ENCODE measurements at regions not wholly inside any gene's neighbourhood (a gene's known extent, or its start where the extent isn't known, plus 50 kb on each side); places are given as distances from the start of the nearest gene placed in this dataset.

GRCh38 chr6:92767101-92767500, 652.3 kb downstream of the EPHA7 start:
- Histone ChIP-seq H3K23ac (ENCODE audit: insufficient read length, low read depth, low read length) (no peak overlapping the region), H2BK15ac (ENCODE audit: low read depth, low read length) (no peak overlapping the region), H3K27me3 (ENCODE audit: insufficient read depth, low read length) (no peaks in the 10 kb centered on the region), H2BK120ac (ENCODE audit: low read depth, low read length, poor library complexity, severe bottlenecking) (no peak overlapping the region), H3K4ac (ENCODE audit: low read depth, low read length) (no peak overlapping the region), H3K56ac (ENCODE audit: insufficient read length, low read depth, low read length) (no peak overlapping the region), H3K23me2 (ENCODE audit: insufficient read length, low read depth, low read length, poor library complexity, severe bottlenecking) (no peaks in the 10 kb centered on the region), H3K9ac (ENCODE audit: extremely low read depth, insufficient read length, low read length) (no peak overlapping the region), H3T11ph (ENCODE audit: low read length) (no peak overlapping the region), H2AFZ (ENCODE audit: low read length) (no peak overlapping the region), H3K14ac (ENCODE audit: insufficient read depth, low read length) (no peak overlapping the region), H4K8ac (replicated peaks; ENCODE audit: insufficient read length, low read depth, low read length) (no peak overlapping the region), H2BK20ac (ENCODE audit: low read depth, low read length, poor library complexity, severe bottlenecking) (no peak overlapping the region), H3K18ac (ENCODE audit: insufficient read length, low read depth, low read length) (no peak overlapping the region), H2AK5ac (ENCODE audit: insufficient read length, low read length) (no peak overlapping the region), H3K79me2 (ENCODE audit: insufficient read depth, low read length) (no peaks in the 10 kb centered on the region), H2BK5ac (ENCODE audit: insufficient read length, low read length) (no peak overlapping the region), H2BK12ac (ENCODE audit: insufficient read length, low read depth, low read length) (no peak overlapping the region), H4K5ac (ENCODE audit: insufficient read length, low read depth, low read length) (no peak overlapping the region), H3K4me2 (ENCODE audit: insufficient read depth, insufficient read length, low read length) (no peak overlapping the region), H3K79me1 (ENCODE audit: insufficient read depth, low read depth, low read length, poor library complexity, severe bottlenecking) (no peaks in the 10 kb centered on the region), H4K20me1 (ENCODE audit: control insufficient read depth, insufficient read depth, insufficient read length) (no peaks in the 10 kb centered on the region), H3K9me3 (ENCODE audit: control insufficient read depth, low read depth, low read length) (no peaks in the 10 kb centered on the region), H3K27ac (ENCODE audit: insufficient read length, low read depth, low read length) (no peak overlapping the region), H3K4me1 (ENCODE audit: insufficient read depth, low read length) (no peaks in the 10 kb centered on the region), H4K91ac (ENCODE audit: insufficient read length, low read depth, low read length) (no peak overlapping the region)
- DNase-seq, result no peak
- Mint-ChIP-seq H3K36me3 (ENCODE audit: insufficient read depth in 1 of 3, low read depth in 3 of 3) (no peaks in the 10 kb centered on the region), H3K4me1 (peaks cover 11 to 15% of the 10 kb centered on the region in 2 experiments), H3K27ac (no peak overlapping the region), H3K9me3 (no peaks in the 10 kb centered on the region), H3K27me3 (ENCODE audit: low read depth) (no peaks in the 10 kb centered on the region), H3K4me3 (no peak overlapping the region)
- no CpG with 5 or more reads among the region's 1 CpG for WGBS (ENCODE audit: extremely low coverage, insufficient read length, low lambda C conversion rate)
- TF ChIP-seq CTCF (conservative IDR thresholded peaks at IDR 0.05), result no peak

Measured in H9 (cell line).